Panc1 (cell line): ENCODE measurements at regions not wholly inside any gene's neighbourhood (a gene's known extent, or its start where the extent isn't known, plus 50 kb on each side); places are given as distances from the start of the nearest gene placed in this dataset.

ENCODE experiments used
- ATAC-seq: fragments of 200-7000 bp; cut with Tn5 transposase; 2 replicates; pipeline ENCODE4 v1.9.1; 2020; ENCODE audit warnings: mild to moderate bottlenecking, moderate library complexity
- BruUV-seq: library from RNA; stranded (reverse); fragments of 400-500 nt; replicated peaks from 2 replicates; lab custom pipeline; 2021; lab: Mats Ljungman, UMichigan
- CTCF ChIA-PET: fragments of 300-600 bp; sonication (Branson Sonifier 250); formaldehyde crosslinking; loops from one replicate; lab custom pipeline; 2022; ENCODE audit warnings: antibody characterized with exemption; lab: Charles Lee
- POLR2A ChIA-PET: fragments of 300-600 bp; sonication (Branson Sonifier 250); formaldehyde crosslinking; loops from one replicate; lab custom pipeline; 2022; ENCODE audit warnings: antibody characterized with exemption; lab: Charles Lee
- DNase-seq: peaks from one replicate; pipeline ENCODE4 v3.0.0-alpha.2; 2010; ENCODE audit warnings: low read depth, low spot score
- H3K27ac ChIP-seq: 2 replicates; pipeline ENCODE4 v1.5.1; 2011; ENCODE audit warnings: mild to moderate bottlenecking, low read length, inconsistent platforms
- H3K27me3 ChIP-seq: fragments of 200-500 bp; sonication (Bioruptor generic); 2 replicates; pipeline ENCODE4 v1.6.0; 2014; ENCODE audit warnings: low read length, inconsistent platforms; ENCODE audit not compliant: control insufficient read depth, insufficient read depth
- H3K36me3 ChIP-seq: fragments of 200-500 bp; sonication (Bioruptor generic); 2 replicates; pipeline ENCODE4 v1.5.1; 2014; ENCODE audit warnings: inconsistent platforms, mild to moderate bottlenecking, low read length, moderate library complexity; ENCODE audit not compliant: control insufficient read depth, insufficient read depth
- H3K4me1 ChIP-seq: 2 replicates; pipeline ENCODE4 v1.5.1; 2011; ENCODE audit warnings: inconsistent platforms, mild to moderate bottlenecking, low read length, moderate library complexity; ENCODE audit not compliant: control insufficient read depth, insufficient read depth
- H3K4me3 ChIP-seq, 2 experiments: 2 replicates each; pipeline ENCODE4 v1.5.1; 2011 to 2012; ENCODE audit warnings: low read depth in 2 of 2, low read length in 2 of 2, mild to moderate bottlenecking in 2 of 2, inconsistent platforms in 1 of 2, moderate library complexity in 1 of 2
- H3K9me3 ChIP-seq: fragments of 200-500 bp; sonication (Bioruptor generic); 2 replicates; pipeline ENCODE4 v1.5.1; 2014; ENCODE audit warnings: low read depth, mild to moderate bottlenecking, inconsistent platforms, low read length, moderate library complexity; ENCODE audit not compliant: control insufficient read depth, insufficient read depth
- POLR2AphosphoS5 ChIP-seq: IDR thresholded peaks from 2 replicates; pipeline ENCODE4 v1.6.1; 2012; ENCODE audit warnings: mild to moderate bottlenecking, low read depth, low read length, moderate library complexity
- SIN3A ChIP-seq: IDR thresholded peaks from 2 replicates; pipeline ENCODE4 v1.6.1; 2012; ENCODE audit warnings: low read depth, mild to moderate bottlenecking, low read length, moderate library complexity, borderline replicate concordance; ENCODE audit not compliant: insufficient read depth
- TCF7L2 ChIP-seq: IDR thresholded peaks from 2 replicates; pipeline ENCODE4 v1.6.1; 2011; ENCODE audit warnings: mild to moderate bottlenecking, low read depth, low read length, inconsistent platforms
- in situ Hi-C: cut with HindIII; loops from 2 replicates; pipeline ENCODE4 v1.10.0; 2016; ENCODE audit warnings: low sequenced_read_pairs, low pct_unique_long_range_greater_than_20kb
- intact Hi-C: fragments of 100-400 bp; cut with micrococcal nuclease; formaldehyde crosslinking; loops from one replicate; pipeline ENCODE4 v1.10.0; 2022; ENCODE audit not compliant: unreplicated experiment
- TF ChIP-seq, protein P1 (sequence below): fragments of 450-650 bp; IDR thresholded peaks from 2 replicates; pipeline ENCODE4 v1.5.1; 2017; ENCODE audit warnings: mild to moderate bottlenecking
- TF ChIP-seq, protein P2 (sequence below), 2 experiments: IDR thresholded peaks; 2 replicates each; pipeline ENCODE4 v1.6.1; 2011 to 2012; ENCODE audit warnings: low read depth in 2 of 2, control low read depth in 1 of 2, low read length in 1 of 2, mild to moderate bottlenecking in 1 of 2, moderate library complexity in 1 of 2; ENCODE audit not compliant: insufficient read depth in 1 of 2

DNA sequence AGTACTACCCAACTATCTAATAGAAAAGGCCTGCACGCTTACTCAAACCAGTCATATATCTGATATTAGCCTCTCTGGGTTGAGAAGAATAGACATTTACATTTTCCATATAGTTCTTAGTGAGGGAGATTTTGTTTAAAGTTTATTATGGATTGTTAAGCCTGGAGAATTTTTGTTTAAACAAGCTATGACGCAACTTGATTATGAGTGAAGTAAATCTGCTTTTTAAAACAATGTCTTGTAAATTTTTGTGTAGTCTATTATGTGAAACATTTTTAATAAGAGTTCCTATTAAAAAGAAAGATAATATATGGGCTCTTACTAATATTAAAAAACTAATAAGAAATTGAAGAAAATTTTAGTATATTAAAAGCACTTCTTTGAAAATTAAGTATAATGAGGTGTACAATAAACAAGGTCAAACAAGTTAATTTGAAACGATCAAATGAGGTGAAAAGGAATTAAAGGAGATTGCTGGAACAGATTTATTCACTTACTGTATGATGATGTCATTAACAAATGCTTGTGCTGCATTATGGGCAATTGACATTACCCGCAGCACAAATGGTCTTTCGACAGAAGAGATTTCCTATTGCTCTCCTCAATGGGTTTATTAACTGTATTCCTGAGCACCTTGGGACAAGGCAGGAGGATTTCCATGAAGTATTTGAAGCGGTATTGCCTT lies 229.2 kb upstream of the SMIM21 start:
- TF ChIP-seq TCF7L2 (no peak), SIN3A (no peak), POLR2AphosphoS5 (no peak)
- TF ChIP-seq, protein P1, sequence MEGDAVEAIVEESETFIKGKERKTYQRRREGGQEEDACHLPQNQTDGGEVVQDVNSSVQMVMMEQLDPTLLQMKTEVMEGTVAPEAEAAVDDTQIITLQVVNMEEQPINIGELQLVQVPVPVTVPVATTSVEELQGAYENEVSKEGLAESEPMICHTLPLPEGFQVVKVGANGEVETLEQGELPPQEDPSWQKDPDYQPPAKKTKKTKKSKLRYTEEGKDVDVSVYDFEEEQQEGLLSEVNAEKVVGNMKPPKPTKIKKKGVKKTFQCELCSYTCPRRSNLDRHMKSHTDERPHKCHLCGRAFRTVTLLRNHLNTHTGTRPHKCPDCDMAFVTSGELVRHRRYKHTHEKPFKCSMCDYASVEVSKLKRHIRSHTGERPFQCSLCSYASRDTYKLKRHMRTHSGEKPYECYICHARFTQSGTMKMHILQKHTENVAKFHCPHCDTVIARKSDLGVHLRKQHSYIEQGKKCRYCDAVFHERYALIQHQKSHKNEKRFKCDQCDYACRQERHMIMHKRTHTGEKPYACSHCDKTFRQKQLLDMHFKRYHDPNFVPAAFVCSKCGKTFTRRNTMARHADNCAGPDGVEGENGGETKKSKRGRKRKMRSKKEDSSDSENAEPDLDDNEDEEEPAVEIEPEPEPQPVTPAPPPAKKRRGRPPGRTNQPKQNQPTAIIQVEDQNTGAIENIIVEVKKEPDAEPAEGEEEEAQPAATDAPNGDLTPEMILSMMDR = no peak
- TF ChIP-seq, protein P2, sequence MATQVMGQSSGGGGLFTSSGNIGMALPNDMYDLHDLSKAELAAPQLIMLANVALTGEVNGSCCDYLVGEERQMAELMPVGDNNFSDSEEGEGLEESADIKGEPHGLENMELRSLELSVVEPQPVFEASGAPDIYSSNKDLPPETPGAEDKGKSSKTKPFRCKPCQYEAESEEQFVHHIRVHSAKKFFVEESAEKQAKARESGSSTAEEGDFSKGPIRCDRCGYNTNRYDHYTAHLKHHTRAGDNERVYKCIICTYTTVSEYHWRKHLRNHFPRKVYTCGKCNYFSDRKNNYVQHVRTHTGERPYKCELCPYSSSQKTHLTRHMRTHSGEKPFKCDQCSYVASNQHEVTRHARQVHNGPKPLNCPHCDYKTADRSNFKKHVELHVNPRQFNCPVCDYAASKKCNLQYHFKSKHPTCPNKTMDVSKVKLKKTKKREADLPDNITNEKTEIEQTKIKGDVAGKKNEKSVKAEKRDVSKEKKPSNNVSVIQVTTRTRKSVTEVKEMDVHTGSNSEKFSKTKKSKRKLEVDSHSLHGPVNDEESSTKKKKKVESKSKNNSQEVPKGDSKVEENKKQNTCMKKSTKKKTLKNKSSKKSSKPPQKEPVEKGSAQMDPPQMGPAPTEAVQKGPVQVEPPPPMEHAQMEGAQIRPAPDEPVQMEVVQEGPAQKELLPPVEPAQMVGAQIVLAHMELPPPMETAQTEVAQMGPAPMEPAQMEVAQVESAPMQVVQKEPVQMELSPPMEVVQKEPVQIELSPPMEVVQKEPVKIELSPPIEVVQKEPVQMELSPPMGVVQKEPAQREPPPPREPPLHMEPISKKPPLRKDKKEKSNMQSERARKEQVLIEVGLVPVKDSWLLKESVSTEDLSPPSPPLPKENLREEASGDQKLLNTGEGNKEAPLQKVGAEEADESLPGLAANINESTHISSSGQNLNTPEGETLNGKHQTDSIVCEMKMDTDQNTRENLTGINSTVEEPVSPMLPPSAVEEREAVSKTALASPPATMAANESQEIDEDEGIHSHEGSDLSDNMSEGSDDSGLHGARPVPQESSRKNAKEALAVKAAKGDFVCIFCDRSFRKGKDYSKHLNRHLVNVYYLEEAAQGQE (IDR thresholded peaks at IDR 0.05; ENCODE audit: insufficient read depth in 1 of 2, low read depth in 2 of 2, low read length in 1 of 2) = no peak
- in situ Hi-C loops = no loop called here
- Histone ChIP-seq H3K27me3 (no peaks in the 10 kb centered on the region; the same call in 1 of the 2 replicates), H3K9me3 (peaks cover 13% of the 10 kb centered on the region), H3K27ac (no peak overlapping the region), H3K4me3 (no peak overlapping the region), H3K4me1 (no peaks in the 10 kb centered on the region), H3K36me3 (no peaks in the 10 kb centered on the region)
- ChIA-PET CTCF (no interaction called here), POLR2A (no interaction called here)
- no TSS peak for BruUV-seq
- DNase-seq (no peak), ATAC-seq (no peak)
- intact Hi-C loops = no loop called here

DNA sequence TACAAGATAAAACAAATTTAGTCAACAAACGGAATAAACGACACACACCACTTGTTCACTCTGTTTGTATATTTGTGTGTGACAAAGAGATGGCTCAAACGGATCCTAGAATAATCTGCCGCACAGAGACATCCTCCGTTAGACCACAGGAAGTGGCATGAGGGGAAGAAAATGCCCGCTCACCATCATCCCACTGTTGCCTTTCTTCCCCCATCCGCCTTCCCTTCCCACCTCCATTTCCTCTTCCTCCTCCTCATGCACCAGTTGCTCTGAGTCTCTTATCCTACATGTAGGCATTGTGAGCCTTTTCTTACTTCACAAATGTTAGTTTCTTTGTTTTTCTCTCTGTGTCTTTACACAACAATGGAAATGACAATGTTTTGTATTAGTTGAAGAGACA lies 228.5 kb upstream of the SMIM21 start:
- no TSS peak for BruUV-seq
- Histone ChIP-seq H3K9me3 (peaks cover 8% of the 10 kb centered on the region), H3K36me3 (no peaks in the 10 kb centered on the region), H3K4me1 (no peaks in the 10 kb centered on the region), H3K27ac (no peak overlapping the region), H3K4me3 (no peak overlapping the region), H3K27me3 (no peaks in the 10 kb centered on the region; the same call in 1 of the 2 replicates)
- ChIA-PET CTCF (no interaction called here), POLR2A (no interaction called here)
- DNase-seq (no peak), ATAC-seq (no peak)
- intact Hi-C loops = no loop called here
- in situ Hi-C loops = no loop called here
- TF ChIP-seq TCF7L2 (no peak), POLR2AphosphoS5 (no peak), SIN3A (no peak)
- TF ChIP-seq, protein P2 (IDR thresholded peaks at IDR 0.05; ENCODE audit: insufficient read depth in 1 of 2, low read depth in 2 of 2, low read length in 1 of 2) = no peak
- TF ChIP-seq, protein P1 = no peak
